ENCODE measurements at regions not wholly inside any gene's neighbourhood (a gene's known extent, or its start where the extent isn't known, plus 50 kb on each side); places are given as distances from the start of the nearest gene placed in this dataset.

DNA sequence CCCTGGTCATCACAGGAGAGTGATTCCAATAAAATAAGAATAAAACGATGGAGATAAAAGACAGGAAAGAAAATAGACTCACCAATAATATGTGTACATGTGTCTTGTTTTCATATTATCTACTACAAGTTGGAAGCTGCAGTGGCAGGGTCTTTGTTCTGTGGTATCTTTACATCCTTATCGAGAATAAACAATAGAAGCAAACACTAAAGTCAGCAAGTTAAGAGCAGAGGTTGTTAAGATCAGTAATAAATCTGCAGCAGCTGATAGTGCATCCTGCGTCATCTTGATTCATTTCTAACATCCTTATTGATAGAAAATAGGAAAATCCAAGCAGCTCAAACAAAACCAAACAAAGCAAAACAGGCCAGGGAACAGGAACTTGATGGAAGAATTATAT lies 107.4 kb downstream of the RPS29 start:
- TF ChIP-seq HNF4G (IDR thresholded peaks at IDR 0.05) (no peak), SP1 (IDR thresholded peaks at IDR 0.05) (no peak), RXRA (IDR thresholded peaks at IDR 0.05) (no peak), YY1 (IDR thresholded peaks at IDR 0.05) (no peak), EGR1 (IDR thresholded peaks at IDR 0.05; ENCODE audit: low read depth in 2 of 2) (no peak), FOXA1 (IDR thresholded peaks at IDR 0.05) (no peak), JUND (IDR thresholded peaks at IDR 0.05) (no peak)
- TF ChIP-seq, protein P1, sequence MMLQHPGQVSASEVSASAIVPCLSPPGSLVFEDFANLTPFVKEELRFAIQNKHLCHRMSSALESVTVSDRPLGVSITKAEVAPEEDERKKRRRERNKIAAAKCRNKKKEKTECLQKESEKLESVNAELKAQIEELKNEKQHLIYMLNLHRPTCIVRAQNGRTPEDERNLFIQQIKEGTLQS (IDR thresholded peaks at IDR 0.05): no peak
- TF ChIP-seq, protein P2, sequence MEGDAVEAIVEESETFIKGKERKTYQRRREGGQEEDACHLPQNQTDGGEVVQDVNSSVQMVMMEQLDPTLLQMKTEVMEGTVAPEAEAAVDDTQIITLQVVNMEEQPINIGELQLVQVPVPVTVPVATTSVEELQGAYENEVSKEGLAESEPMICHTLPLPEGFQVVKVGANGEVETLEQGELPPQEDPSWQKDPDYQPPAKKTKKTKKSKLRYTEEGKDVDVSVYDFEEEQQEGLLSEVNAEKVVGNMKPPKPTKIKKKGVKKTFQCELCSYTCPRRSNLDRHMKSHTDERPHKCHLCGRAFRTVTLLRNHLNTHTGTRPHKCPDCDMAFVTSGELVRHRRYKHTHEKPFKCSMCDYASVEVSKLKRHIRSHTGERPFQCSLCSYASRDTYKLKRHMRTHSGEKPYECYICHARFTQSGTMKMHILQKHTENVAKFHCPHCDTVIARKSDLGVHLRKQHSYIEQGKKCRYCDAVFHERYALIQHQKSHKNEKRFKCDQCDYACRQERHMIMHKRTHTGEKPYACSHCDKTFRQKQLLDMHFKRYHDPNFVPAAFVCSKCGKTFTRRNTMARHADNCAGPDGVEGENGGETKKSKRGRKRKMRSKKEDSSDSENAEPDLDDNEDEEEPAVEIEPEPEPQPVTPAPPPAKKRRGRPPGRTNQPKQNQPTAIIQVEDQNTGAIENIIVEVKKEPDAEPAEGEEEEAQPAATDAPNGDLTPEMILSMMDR (IDR thresholded peaks at IDR 0.05; ENCODE audit: low read depth, low read length, missing input control): no peak
- TF ChIP-seq, protein P3, sequence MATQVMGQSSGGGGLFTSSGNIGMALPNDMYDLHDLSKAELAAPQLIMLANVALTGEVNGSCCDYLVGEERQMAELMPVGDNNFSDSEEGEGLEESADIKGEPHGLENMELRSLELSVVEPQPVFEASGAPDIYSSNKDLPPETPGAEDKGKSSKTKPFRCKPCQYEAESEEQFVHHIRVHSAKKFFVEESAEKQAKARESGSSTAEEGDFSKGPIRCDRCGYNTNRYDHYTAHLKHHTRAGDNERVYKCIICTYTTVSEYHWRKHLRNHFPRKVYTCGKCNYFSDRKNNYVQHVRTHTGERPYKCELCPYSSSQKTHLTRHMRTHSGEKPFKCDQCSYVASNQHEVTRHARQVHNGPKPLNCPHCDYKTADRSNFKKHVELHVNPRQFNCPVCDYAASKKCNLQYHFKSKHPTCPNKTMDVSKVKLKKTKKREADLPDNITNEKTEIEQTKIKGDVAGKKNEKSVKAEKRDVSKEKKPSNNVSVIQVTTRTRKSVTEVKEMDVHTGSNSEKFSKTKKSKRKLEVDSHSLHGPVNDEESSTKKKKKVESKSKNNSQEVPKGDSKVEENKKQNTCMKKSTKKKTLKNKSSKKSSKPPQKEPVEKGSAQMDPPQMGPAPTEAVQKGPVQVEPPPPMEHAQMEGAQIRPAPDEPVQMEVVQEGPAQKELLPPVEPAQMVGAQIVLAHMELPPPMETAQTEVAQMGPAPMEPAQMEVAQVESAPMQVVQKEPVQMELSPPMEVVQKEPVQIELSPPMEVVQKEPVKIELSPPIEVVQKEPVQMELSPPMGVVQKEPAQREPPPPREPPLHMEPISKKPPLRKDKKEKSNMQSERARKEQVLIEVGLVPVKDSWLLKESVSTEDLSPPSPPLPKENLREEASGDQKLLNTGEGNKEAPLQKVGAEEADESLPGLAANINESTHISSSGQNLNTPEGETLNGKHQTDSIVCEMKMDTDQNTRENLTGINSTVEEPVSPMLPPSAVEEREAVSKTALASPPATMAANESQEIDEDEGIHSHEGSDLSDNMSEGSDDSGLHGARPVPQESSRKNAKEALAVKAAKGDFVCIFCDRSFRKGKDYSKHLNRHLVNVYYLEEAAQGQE (IDR thresholded peaks at IDR 0.05): no peak
